C4-2B (cell line): ENCODE measurements at regions not wholly inside any gene's neighbourhood (a gene's known extent, or its start where the extent isn't known, plus 50 kb on each side); places are given as distances from the start of the nearest gene placed in this dataset.

ENCODE experiments used
- CTCF ChIP-seq: fragments of 450-650 bp; conservative IDR thresholded peaks from 2 replicates; pipeline ENCODE4 v1.5.1; 2017; ENCODE audit warnings: mild to moderate bottlenecking
- ZFX ChIP-seq: fragments of 450-650 bp; IDR thresholded peaks from 2 replicates; pipeline ENCODE4 v1.6.1; 2017

- TF ChIP-seq CTCF (no peak), ZFX (no peak)
Measured at GRCh38 chr9:115225459-115226116, 107.6 kb upstream of the TNC start.
